ENCODE measurements at regions not wholly inside any gene's neighbourhood (a gene's known extent, or its start where the extent isn't known, plus 50 kb on each side); places are given as distances from the start of the nearest gene placed in this dataset.

GRCh38 chr7:69250958-69251357, 347.3 kb upstream of the AUTS2 start:
- dilution Hi-C loops (cut with HindIII; ENCODE audit: low sequenced_read_pairs, unreplicated experiment) (no loop called here), intact Hi-C loops (cut with micrococcal nuclease) (no loop called here), in situ Hi-C loops (cut with MboI; ENCODE audit: low sequenced_read_pairs) (no loop called here)
- no peak overlapping the region for H2AK9ac ChIP-seq (replicated peaks; ENCODE audit: low read depth, low read length, poor library complexity)
- H3K4ac ChIP-seq (ENCODE audit: low read depth, low read length) = no peak overlapping the region
- peaks cover 17% of the 10 kb centered on the region; the same call in 1 of the 2 replicates for H3K9me3 ChIP-seq (ENCODE audit: control insufficient read depth, insufficient read depth, low read length)
- H3K18ac ChIP-seq (ENCODE audit: low read depth, low read length) = no peak overlapping the region
- no peak overlapping the region for H3K14ac ChIP-seq (replicated peaks; ENCODE audit: low read depth, low read length)
- no peak overlapping the region for H2BK5ac ChIP-seq (ENCODE audit: low read depth, low read length, poor library complexity, severe bottlenecking)
- H2AFZ ChIP-seq (replicated peaks; ENCODE audit: low read length, poor library complexity) = no peak overlapping the region
- H2BK120ac ChIP-seq (ENCODE audit: low read depth, low read length) = no peak overlapping the region
- H4K5ac ChIP-seq (ENCODE audit: low read depth, low read length) = no peak overlapping the region
- H3K79me1 ChIP-seq (ENCODE audit: low read depth in 1 of 2, low read length in 2 of 2) = no peaks in the 10 kb centered on the region
- POLR2A ChIA-PET (ENCODE audit: unreplicated experiment) = no interaction called here
- CTCF ChIA-PET = no interaction called here
- TF ChIP-seq CHD1 (IDR thresholded peaks at IDR 0.05; ENCODE audit: low read depth, low read length) (no peak), FOS (IDR thresholded peaks at IDR 0.05; ENCODE audit: low read depth, low read length) (no peak), RFX5 (IDR thresholded peaks at IDR 0.05; ENCODE audit: low read depth, low read length) (no peak), MAFK (IDR thresholded peaks at IDR 0.05; ENCODE audit: low read depth, low read length) (no peak), POLR2A (IDR thresholded peaks at IDR 0.05; ENCODE audit: low read depth, low read length) (no peak), CEBPB (IDR thresholded peaks at IDR 0.05; ENCODE audit: low read depth, low read length) (no peak), NFE2L2 (IDR thresholded peaks at IDR 0.05; ENCODE audit: low read depth, low read length) (no peak), RAD21 (IDR thresholded peaks at IDR 0.05; ENCODE audit: low read length) (no peak), SMC3 (IDR thresholded peaks at IDR 0.05; ENCODE audit: low read depth, low read length) (no peak), RCOR1 (IDR thresholded peaks at IDR 0.05; ENCODE audit: insufficient replicate concordance, low read length) (no peak)
- no peak overlapping the region for H3K56ac ChIP-seq (ENCODE audit: extremely low read depth, insufficient read depth, low read length)
- no peaks in the 10 kb centered on the region for H3K9me1 ChIP-seq (ENCODE audit: insufficient read depth, low read length)
- H2BK15ac ChIP-seq (ENCODE audit: low read depth, low read length) = no peak overlapping the region
- no peaks in the 10 kb centered on the region for H3K4me1 ChIP-seq (ENCODE audit: control insufficient read depth, insufficient read depth, low read length)
- no peak overlapping the region for H4K8ac ChIP-seq (ENCODE audit: low read depth in 2 of 2, low read length in 2 of 2)
- H4K91ac ChIP-seq (ENCODE audit: insufficient read depth, low read depth, low read length) = no peak overlapping the region
- no peak overlapping the region for H2BK20ac ChIP-seq (ENCODE audit: low read depth, low read length)
- no peak overlapping the region for H3K9ac ChIP-seq (ENCODE audit: low read depth, low read length)
- H3K27me3 ChIP-seq (ENCODE audit: control insufficient read depth, insufficient read depth, low read length) = no peaks in the 10 kb centered on the region
- H3K27ac ChIP-seq (ENCODE audit: insufficient read depth, low read length) = no peak overlapping the region
- no peaks in the 10 kb centered on the region for H3K36me3 ChIP-seq (ENCODE audit: control insufficient read depth, insufficient read depth, low read length)
- no peak overlapping the region for H3K23ac ChIP-seq (ENCODE audit: low read depth, low read length)
- no peaks in the 10 kb centered on the region for H4K20me1 ChIP-seq (ENCODE audit: insufficient read depth, low read length)
- H3K4me2 ChIP-seq (ENCODE audit: low read depth, low read length) = no peak overlapping the region
- H3K4me3 ChIP-seq (ENCODE audit: insufficient read depth, low read depth, low read length) = no peak overlapping the region
- WGBS, 2 experiments (ENCODE audit: extremely low coverage in 2 of 2, insufficient read length in 1 of 2) = no CpG with 5 or more reads among the region's 5 CpGs
- DNase-seq (no peak), ATAC-seq (ENCODE audit: low read depth) (no peak)
- no peak overlapping the region for H2AK5ac ChIP-seq (ENCODE audit: low read depth, low read length)
- BruUV-seq (replicated peaks) = no TSS peak

All from IMR-90 (cell line).